ENCODE measurements at regions not wholly inside any gene's neighbourhood (a gene's known extent, or its start where the extent isn't known, plus 50 kb on each side); places are given as distances from the start of the nearest gene placed in this dataset.
"Not testable (repeated sequence)": the region's sequence is repeated elsewhere in the genome, so short reads cannot be mapped to it uniquely, and the experiment has no call there.

- TF ChIP-seq POLR2A, CTCF (IDR thresholded peaks at IDR 0.05): not testable (repeated sequence)
Measured at GRCh38 chr21:10400622-10401361, 120.6 kb upstream of the TPTE start.
